ENCODE measurements at regions not wholly inside any gene's neighbourhood (a gene's known extent, or its start where the extent isn't known, plus 50 kb on each side); places are given as distances from the start of the nearest gene placed in this dataset.

DNA sequence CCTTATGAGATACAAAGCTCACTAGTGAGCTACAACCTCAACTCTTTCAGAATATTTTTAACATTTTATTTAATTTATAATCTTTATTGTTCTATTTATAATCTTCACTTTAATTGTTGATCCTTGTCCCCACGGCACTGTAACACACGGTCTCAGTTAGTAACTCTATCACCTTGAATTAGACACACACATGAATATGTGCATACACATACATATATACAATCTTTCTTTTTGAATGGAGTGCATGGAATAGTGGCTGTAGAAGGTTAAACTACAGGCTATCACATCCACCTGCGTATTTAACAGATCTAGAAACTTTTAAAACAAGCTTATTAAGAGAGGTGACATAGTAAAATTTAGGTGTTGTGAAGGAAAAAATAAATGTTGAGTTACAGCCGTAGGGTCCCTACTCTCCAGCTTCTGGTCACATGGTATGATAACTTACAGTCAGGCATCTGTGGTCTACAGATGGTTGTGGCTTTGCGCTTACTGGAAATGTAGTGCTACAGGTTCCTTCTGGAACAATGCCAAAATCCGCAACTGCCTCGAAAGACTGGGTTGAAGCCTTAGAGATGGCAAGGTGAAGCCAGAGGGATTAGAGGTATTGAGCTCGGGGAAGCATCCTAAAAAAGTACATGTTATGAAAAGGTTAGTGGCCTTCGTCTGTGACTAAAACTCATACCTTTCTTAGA lies 1324.1 kb upstream of the SLC39A10 start:
- BruUV-seq (replicated peaks) = no TSS peak
- Histone ChIP-seq H3K79me2 (ENCODE audit: low read length) (no peaks in the 10 kb centered on the region), H3K27me3 (ENCODE audit: low read length) (no peaks in the 10 kb centered on the region), H3K4me3 (ENCODE audit: low read length) (no peak overlapping the region), H3K4me1 (ENCODE audit: insufficient read depth, low read length) (no peaks in the 10 kb centered on the region), H3K4me2 (ENCODE audit: low read length) (no peak overlapping the region), H3K9ac (ENCODE audit: low read length) (no peak overlapping the region), H3K9me3 (ENCODE audit: low read length) (no peaks in the 10 kb centered on the region), H3K27ac (ENCODE audit: low read length) (no peak overlapping the region), H4K20me1 (ENCODE audit: low read length) (no peaks in the 10 kb centered on the region), H3K9me2 (replicated peaks; ENCODE audit: low read length) (no peaks in the 10 kb centered on the region), H3K36me3 (ENCODE audit: low read depth, low read length) (no peaks in the 10 kb centered on the region), H2AFZ (ENCODE audit: low read length) (no peak overlapping the region), H3F3A (ENCODE audit: low read length, unreplicated experiment) (no peaks in the 10 kb centered on the region)
- intact Hi-C loops (cut with micrococcal nuclease) = no loop called here
- ATAC-seq (no peak), DNase-seq (no peak)
- ChIA-PET POLR2A (ENCODE audit: unreplicated experiment) (no interaction called here), CTCF (no interaction called here)
- TF ChIP-seq, protein P1, sequence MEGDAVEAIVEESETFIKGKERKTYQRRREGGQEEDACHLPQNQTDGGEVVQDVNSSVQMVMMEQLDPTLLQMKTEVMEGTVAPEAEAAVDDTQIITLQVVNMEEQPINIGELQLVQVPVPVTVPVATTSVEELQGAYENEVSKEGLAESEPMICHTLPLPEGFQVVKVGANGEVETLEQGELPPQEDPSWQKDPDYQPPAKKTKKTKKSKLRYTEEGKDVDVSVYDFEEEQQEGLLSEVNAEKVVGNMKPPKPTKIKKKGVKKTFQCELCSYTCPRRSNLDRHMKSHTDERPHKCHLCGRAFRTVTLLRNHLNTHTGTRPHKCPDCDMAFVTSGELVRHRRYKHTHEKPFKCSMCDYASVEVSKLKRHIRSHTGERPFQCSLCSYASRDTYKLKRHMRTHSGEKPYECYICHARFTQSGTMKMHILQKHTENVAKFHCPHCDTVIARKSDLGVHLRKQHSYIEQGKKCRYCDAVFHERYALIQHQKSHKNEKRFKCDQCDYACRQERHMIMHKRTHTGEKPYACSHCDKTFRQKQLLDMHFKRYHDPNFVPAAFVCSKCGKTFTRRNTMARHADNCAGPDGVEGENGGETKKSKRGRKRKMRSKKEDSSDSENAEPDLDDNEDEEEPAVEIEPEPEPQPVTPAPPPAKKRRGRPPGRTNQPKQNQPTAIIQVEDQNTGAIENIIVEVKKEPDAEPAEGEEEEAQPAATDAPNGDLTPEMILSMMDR (conservative IDR thresholded peaks at IDR 0.05; ENCODE audit: low read depth, low read length) = no peak
- TF ChIP-seq EZH2phosphoT487 (IDR thresholded peaks at IDR 0.05; ENCODE audit: borderline replicate concordance, low read length) (no peak), EZH2 (IDR thresholded peaks at IDR 0.05; ENCODE audit: low read length, unreplicated experiment) (no peak)

DNA sequence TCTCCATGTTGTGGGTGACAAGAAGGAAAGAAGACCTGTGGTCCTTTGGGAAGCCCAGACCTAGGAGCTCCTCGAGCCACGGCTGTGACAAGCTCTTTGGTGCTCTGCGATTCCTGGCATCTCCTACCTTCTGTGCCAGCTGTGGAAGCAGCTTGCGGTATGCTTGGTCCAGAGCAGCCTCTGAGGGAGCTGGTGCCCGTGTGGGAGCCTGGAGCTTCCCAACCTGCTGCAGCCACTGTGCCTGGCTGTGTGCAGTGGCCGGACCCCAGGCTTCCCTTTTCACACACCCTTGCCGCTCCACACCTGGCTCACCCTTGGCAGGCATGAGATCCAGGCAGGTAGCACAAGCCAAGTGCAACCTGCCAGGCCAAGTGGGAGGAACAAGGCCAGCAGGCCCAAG lies 1328.6 kb upstream of the SLC39A10 start:
- Histone ChIP-seq H3K27ac (ENCODE audit: low read length) (no peak overlapping the region), H3K4me1 (ENCODE audit: insufficient read depth, low read length) (no peaks in the 10 kb centered on the region), H3K9me2 (replicated peaks; ENCODE audit: low read length) (no peaks in the 10 kb centered on the region), H3F3A (ENCODE audit: low read length, unreplicated experiment) (no peaks in the 10 kb centered on the region), H2AFZ (ENCODE audit: low read length) (no peak overlapping the region), H3K4me2 (ENCODE audit: low read length) (no peak overlapping the region), H4K20me1 (ENCODE audit: low read length) (no peaks in the 10 kb centered on the region), H3K4me3 (ENCODE audit: low read length) (no peak overlapping the region), H3K27me3 (ENCODE audit: low read length) (no peaks in the 10 kb centered on the region), H3K79me2 (ENCODE audit: low read length) (no peaks in the 10 kb centered on the region), H3K9ac (ENCODE audit: low read length) (no peak overlapping the region), H3K9me3 (ENCODE audit: low read length) (no peaks in the 10 kb centered on the region), H3K36me3 (ENCODE audit: low read depth, low read length) (no peaks in the 10 kb centered on the region)
- no peak for TF ChIP-seq EZH2phosphoT487 (IDR thresholded peaks at IDR 0.05; ENCODE audit: borderline replicate concordance, low read length)
- TF ChIP-seq, protein P1 (conservative IDR thresholded peaks at IDR 0.05; ENCODE audit: low read depth, low read length) = no peak
- TF ChIP-seq EZH2 (IDR thresholded peaks at IDR 0.05; ENCODE audit: low read length, unreplicated experiment) = no peak
- ChIA-PET POLR2A (ENCODE audit: unreplicated experiment) (no interaction called here), CTCF (no interaction called here)
- intact Hi-C loops (cut with micrococcal nuclease) = no loop called here
- ATAC-seq (no peak), DNase-seq (no peak)
- no TSS peak for BruUV-seq (replicated peaks)

DNA sequence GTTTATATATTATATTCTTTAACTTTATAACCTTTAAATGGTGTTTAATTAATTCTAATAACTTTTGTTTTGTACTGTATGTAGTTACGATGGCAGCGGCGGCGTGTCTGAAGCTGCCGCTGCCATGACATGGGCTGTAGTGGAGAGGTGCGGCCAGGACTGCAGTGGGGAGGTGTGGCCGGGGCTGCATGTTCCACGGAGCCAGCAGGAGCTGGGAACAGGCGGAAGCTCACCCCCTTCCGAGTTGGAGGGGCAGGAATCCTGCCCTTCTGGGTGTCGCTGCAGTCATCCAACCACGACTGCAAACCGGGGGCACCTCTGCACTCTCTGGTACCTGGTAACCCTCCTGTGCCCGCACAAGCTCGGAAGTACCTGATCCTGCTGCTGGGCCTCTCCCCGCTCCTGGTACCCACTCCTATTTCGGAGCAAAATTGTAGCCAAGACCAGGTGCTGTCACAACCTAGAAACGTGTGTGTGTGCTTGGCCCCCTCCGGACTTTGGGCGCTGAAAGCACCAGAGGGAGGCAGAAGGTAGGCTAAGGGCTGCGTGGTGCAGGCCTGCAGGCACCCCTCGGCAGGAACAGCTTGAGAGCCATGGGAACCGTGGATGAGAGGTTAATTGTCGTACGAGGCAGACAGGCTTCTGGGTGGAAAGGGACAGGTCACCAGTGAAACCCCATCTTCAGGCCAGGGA lies 1329.7 kb upstream of the SLC39A10 start:
- Histone ChIP-seq H2AFZ (ENCODE audit: low read length) (no peak overlapping the region), H3K27ac (ENCODE audit: low read length) (no peak overlapping the region), H3K9me3 (ENCODE audit: low read length) (no peaks in the 10 kb centered on the region), H3K9me2 (replicated peaks; ENCODE audit: low read length) (no peaks in the 10 kb centered on the region), H4K20me1 (ENCODE audit: low read length) (no peaks in the 10 kb centered on the region), H3K36me3 (ENCODE audit: low read depth, low read length) (no peaks in the 10 kb centered on the region), H3K27me3 (ENCODE audit: low read length) (no peaks in the 10 kb centered on the region), H3K9ac (ENCODE audit: low read length) (no peak overlapping the region), H3K79me2 (ENCODE audit: low read length) (no peaks in the 10 kb centered on the region), H3K4me1 (ENCODE audit: insufficient read depth, low read length) (no peaks in the 10 kb centered on the region), H3K4me3 (ENCODE audit: low read length) (no peak overlapping the region), H3K4me2 (ENCODE audit: low read length) (no peak overlapping the region), H3F3A (ENCODE audit: low read length, unreplicated experiment) (no peaks in the 10 kb centered on the region)
- ATAC-seq = no peak
- no peak for DNase-seq
- no TSS peak for BruUV-seq (replicated peaks)
- intact Hi-C loops (cut with micrococcal nuclease) = no loop called here
- CTCF ChIA-PET = no interaction called here
- TF ChIP-seq, protein P1 (conservative IDR thresholded peaks at IDR 0.05; ENCODE audit: low read depth, low read length) = no peak
- no peak for TF ChIP-seq EZH2phosphoT487 (IDR thresholded peaks at IDR 0.05; ENCODE audit: borderline replicate concordance, low read length)
- TF ChIP-seq EZH2 (IDR thresholded peaks at IDR 0.05; ENCODE audit: low read length, unreplicated experiment) = no peak
- POLR2A ChIA-PET (ENCODE audit: unreplicated experiment) = no interaction called here
